DOHH2 (cell line): ENCODE measurements at regions not wholly inside any gene's neighbourhood (a gene's known extent, or its start where the extent isn't known, plus 50 kb on each side); places are given as distances from the start of the nearest gene placed in this dataset.

Experiments used
- EZH2phosphoT487 ChIP-seq: fragments of 200-600 bp; sonication (generic); IDR thresholded peaks from 2 replicates; pipeline ENCODE4 v1.6.1; 2017; ENCODE audit warnings: borderline replicate concordance, mild to moderate bottlenecking, antibody characterized with exemption, low read length, moderate library complexity, mixed read lengths
- TF ChIP-seq, protein P1 (sequence below): fragments of 200-600 bp; sonication (generic); IDR thresholded peaks from one replicate; pipeline ENCODE4 v1.5.1; 2014; ENCODE audit warnings: antibody characterized with exemption, mild to moderate bottlenecking, low read depth, low read length; ENCODE audit not compliant: poor library complexity, severe bottlenecking

GRCh38 chrX:33415459-33415858, 204.1 kb upstream of the DMD start:
- TF ChIP-seq, protein P1, sequence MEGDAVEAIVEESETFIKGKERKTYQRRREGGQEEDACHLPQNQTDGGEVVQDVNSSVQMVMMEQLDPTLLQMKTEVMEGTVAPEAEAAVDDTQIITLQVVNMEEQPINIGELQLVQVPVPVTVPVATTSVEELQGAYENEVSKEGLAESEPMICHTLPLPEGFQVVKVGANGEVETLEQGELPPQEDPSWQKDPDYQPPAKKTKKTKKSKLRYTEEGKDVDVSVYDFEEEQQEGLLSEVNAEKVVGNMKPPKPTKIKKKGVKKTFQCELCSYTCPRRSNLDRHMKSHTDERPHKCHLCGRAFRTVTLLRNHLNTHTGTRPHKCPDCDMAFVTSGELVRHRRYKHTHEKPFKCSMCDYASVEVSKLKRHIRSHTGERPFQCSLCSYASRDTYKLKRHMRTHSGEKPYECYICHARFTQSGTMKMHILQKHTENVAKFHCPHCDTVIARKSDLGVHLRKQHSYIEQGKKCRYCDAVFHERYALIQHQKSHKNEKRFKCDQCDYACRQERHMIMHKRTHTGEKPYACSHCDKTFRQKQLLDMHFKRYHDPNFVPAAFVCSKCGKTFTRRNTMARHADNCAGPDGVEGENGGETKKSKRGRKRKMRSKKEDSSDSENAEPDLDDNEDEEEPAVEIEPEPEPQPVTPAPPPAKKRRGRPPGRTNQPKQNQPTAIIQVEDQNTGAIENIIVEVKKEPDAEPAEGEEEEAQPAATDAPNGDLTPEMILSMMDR, result no peak
- TF ChIP-seq EZH2phosphoT487, result no peak
